GF-D8 (cell line): ENCODE measurements at regions not wholly inside any gene's neighbourhood (a gene's known extent, or its start where the extent isn't known, plus 50 kb on each side); places are given as distances from the start of the nearest gene placed in this dataset.

Experiments used
- DNase-seq: peaks from one replicate; lab custom pipeline; 2025; lab: John Stamatoyannopoulos, UW

GRCh38 chr1:240031414-240031813 is 60.3 kb upstream of the FMN2 start:
- DNase-seq = no peak

DNA sequence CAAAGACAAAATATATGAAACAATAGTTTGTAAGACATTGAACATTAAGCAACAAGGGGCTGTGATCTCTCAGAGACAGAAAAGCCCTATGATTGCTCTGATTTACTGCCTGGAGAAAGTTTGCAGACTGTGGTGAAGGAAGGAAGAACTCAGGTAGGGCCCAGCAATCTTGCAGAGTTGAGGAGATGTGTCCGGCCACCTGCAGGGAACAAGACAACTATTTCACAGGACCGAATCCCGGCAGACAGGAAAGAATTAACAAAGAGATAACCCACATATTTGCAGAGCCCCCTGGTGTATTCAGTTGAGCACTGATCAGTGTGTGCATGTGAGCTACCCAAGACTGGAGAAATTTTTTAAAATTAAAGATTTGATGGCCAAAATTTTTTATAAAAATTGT is 58.3 kb upstream of the FMN2 start:
- DNase-seq = no peak

DNA sequence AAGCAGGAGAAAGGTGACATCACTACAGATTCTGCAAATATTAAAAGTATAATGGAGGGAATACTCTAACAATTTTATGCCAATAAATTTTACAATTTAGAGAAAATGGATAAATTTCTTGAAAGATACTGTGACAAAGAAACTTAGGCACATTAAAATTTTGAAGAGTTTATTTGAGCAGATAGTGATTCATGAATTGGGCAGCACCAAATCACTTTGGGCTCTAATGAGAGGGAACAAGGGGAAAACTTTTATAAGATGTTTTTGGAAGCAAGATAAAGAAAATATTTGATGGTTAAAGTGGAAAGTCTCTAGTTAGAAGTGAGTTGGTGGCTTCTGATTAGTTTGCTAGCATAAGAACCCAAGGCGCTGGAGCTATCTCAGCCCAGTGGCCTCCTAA is 55.2 kb upstream of the FMN2 start:
- DNase-seq = no peak
